ENCODE measurements at regions not wholly inside any gene's neighbourhood (a gene's known extent, or its start where the extent isn't known, plus 50 kb on each side); places are given as distances from the start of the nearest gene placed in this dataset.
A peak's percentile ranks its signal among the peaks of the same experiment; 100 is the strongest.

DNA sequence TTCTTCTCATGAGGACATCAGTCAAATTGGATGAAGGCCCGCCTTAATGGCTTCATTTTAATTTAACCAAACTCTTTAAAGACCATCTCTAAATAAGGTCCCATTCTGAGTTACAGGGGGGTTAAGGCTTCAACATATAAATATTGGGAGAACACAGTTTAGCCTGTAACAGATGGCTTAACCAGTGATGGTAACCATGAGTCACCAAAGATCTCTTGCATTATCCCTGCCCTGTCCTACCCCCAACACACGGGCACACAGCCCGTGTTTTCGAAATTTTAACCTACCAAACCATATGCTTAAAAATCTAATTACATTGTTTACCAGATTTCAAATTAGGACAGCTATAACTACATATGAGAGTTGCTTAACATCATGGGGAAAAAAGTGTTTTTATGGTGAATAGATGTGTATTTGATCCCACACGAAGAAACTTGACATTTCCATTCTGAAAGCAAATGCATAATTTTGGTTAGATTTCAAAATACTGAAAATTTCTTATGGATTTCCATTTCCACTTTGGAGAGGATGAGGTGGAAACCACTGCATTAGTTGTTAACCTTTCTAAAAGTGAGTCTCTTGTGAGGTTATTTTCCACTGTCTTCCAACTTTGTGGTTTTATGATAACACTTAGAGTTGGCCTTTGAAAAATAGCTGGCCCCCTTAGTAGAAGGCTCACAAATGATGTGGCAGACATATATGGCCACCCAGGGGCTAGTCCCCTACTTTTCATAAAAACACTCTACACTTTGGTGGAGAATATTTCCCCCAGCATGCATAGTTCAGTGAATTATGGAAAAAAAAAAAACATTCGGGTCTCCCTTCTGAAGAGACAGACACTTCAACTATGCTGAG lies 849.3 kb downstream of the TLE1 start:
- DNase-seq (ENCODE audit: low spot score) = no peak

GRCh38 chr9:80836013-80836412 lies 853.3 kb downstream of the TLE1 start:
- no peak for DNase-seq (ENCODE audit: low spot score)

- DNase-seq (ENCODE audit: low spot score) = no peak
These were observed 857.6 kb downstream of the TLE1 start for GRCh38 chr9:80831751-80832150.

DNA sequence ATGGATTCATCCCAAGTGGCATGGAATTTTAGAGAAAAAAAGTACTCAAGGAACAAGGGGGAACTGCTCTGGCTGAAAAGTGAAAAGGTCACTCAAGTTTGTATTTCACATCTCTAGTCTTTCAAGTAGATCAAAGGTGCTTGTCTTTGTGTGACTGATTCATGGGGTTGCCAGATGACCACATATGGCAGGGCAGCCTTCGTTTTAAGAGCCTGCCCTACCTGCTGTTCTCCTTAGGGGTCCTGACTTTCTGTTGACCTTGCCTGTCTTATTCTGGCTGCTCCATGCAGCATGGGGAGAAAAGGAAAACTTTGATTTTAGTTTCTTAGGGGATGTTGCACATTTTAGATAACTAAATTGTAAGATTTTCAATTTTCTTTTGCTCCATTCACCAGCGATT lies 877.7 kb downstream of the TLE1 start:
- DNase-seq (ENCODE audit: low spot score) = no peak

GRCh38 chr9:80811003-80811402 lies 878.3 kb downstream of the TLE1 start:
- DNase-seq (ENCODE audit: low spot score) = no peak

DNA sequence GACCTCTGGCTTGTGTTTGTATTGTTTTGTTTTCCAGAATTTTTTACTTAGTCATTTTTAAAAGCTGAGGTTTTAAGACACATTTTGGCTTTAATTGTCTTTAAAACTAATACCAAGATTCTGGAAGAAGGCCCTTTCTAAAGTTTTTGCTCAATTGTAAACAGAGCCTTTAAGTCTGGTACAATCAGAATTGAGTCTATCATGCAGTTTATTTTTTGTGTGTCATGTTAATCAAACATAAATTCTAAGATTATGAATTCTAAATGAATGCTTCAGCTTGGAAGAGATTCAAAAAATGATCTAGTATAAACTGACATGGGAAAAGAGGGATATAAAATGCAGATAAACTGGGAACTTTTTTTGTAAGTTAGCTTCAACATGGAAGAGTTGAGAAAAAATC lies 882.7 kb downstream of the TLE1 start:
- no peak for DNase-seq (ENCODE audit: low spot score)

DNA sequence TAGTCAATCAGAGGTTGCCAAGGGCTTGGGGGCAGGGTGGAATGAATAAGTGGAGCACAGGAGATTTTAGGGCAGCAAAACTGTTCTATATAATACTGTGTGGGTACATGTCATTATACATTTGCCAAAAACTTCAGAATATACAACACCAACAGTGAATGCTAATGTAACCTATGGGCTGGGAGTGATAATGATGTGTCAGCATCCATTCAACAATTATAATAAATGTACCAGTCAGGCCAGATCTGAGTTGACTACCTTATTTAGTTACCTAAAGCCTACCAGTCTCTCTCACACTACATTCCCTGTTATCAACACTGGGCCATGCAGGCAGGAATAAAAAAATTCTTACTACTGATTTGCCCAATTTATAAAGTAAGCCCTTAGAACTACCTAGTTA lies 884.5 kb downstream of the TLE1 start:
- no peak for DNase-seq (ENCODE audit: low spot score)

- peak; percentile 63 for DNase-seq (ENCODE audit: low spot score)
These were observed 891.3 kb downstream of the TLE1 start for GRCh38 chr9:80797831-80798688.

GRCh38 chr9:80797101-80797829 lies 892.1 kb downstream of the TLE1 start:
- no peak for DNase-seq (ENCODE audit: low spot score)

GRCh38 chr9:80796632-80797031 lies 892.7 kb downstream of the TLE1 start:
- peak; percentile 20 for DNase-seq (ENCODE audit: low spot score)

- no peak for DNase-seq (ENCODE audit: low spot score)
These were observed 895.1 kb downstream of the TLE1 start for GRCh38 chr9:80794197-80794596.

GRCh38 chr9:80793706-80794105 lies 895.6 kb downstream of the TLE1 start:
- DNase-seq (ENCODE audit: low spot score) = peak; percentile 76

GRCh38 chr9:80792726-80793125 lies 896.6 kb downstream of the TLE1 start:
- DNase-seq (ENCODE audit: low spot score) = peak; percentile 85

GRCh38 chr9:80791836-80792235 lies 897.5 kb downstream of the TLE1 start:
- DNase-seq (ENCODE audit: low spot score) = no peak

GRCh38 chr9:80790764-80791163 lies 898.6 kb downstream of the TLE1 start:
- no peak for DNase-seq (ENCODE audit: low spot score)

GRCh38 chr9:80789831-80790230 lies 899.5 kb downstream of the TLE1 start:
- DNase-seq (ENCODE audit: low spot score) = peak; percentile 40

DNA sequence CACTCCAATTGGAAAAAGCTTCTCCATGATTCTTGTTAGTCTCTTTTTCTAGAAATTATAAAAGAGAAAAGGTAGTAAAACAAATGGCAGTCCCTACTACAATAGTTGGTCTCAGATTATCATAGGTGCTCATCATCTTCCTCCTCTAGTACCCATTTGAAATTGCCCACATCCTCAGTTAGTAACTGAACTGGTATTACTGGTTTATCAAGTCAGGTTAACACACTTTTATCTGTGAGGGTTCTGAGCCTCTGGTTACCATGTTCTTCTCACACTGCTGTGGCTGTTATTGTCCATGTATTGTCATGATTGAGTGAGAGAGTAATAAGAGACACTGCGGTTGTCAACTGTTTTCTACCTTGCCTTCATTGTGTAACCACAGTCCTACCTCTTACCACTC lies 901.7 kb downstream of the TLE1 start:
- DNase-seq (ENCODE audit: low spot score) = no peak

DNA sequence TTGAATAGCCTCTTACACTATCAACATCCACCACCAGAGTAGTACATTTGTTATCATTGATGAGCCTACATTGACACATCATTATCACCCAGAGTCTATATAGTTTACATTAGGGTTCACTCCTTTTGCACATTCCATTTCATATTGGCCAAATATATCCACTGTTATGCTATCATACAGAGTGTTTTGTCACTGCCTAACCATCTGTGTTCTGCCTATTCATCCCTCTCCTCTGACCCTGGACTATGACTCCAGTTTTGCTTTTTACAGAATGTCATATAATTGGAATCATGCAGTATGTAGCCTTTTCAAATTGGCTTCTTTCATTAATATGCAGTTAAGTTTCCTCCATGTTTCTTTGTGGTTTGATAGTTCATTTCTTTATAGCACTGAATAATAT lies 904.7 kb downstream of the TLE1 start:
- DNase-seq (ENCODE audit: low spot score) = no peak

GRCh38 chr9:80775971-80776370 lies 913.4 kb downstream of the TLE1 start:
- DNase-seq (ENCODE audit: low spot score) = no peak

DNA sequence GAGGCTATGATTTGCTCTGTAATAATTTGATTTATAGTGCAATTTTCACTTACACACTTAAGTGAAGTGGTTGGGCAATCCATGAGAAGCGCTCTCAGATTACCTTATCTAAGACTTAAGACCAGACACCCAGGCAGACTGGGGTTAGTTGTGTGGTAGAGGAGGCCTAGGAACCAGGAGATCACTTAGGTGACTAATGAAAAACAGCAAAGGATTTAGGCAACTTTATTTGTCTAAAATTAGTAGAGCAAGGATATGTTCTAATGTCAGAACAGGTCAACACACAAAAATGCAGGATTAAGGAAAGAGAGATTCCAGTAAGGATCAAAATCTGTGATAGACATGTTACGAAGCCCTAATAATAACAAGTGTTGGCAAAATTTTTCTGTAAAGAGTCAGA lies 913.8 kb downstream of the TLE1 start:
- DNase-seq (ENCODE audit: low spot score) = no peak

- DNase-seq (ENCODE audit: low spot score) = no peak
These were observed 917.6 kb downstream of the TLE1 start for GRCh38 chr9:80771555-80772347.

DNA sequence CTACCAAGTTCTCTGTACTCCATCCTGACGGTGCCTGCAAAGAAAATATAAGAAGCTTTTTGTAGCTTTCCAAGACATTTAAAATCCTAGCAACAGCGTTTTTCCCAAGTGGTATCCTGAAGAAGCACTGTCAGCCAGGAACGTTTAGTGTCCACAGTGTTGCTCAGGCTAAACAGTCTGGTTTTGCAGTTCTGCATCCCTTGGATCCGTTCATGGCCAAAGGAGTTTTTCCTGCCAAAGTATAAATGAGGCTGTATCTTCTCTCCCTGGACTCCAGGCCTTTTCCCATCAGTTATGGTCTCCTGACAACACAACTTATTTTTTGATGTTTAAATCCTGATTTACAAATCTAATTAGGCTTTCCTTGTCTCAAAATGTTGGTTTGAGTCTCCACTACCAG lies 925.8 kb downstream of the TLE1 start:
- DNase-seq (ENCODE audit: low spot score) = peak; percentile 1

Measured in cerebellar cortex (tissue), 1 donor.